Neural cell (in vitro differentiated cells): ENCODE measurements at regions not wholly inside any gene's neighbourhood (a gene's known extent, or its start where the extent isn't known, plus 50 kb on each side); places are given as distances from the start of the nearest gene placed in this dataset.

Source experiments
- CTCF ChIP-seq: fragments of 450-650 bp; IDR thresholded peaks from 2 replicates; pipeline ENCODE4 v1.5.1; 2014; ENCODE audit warnings: antibody characterized with exemption, mild to moderate bottlenecking, moderate library complexity; ENCODE audit not compliant: poor library complexity, severe bottlenecking
- EP300 ChIP-seq: fragments of 450-650 bp; conservative IDR thresholded peaks from 2 replicates; pipeline ENCODE4 v1.6.1; 2014; ENCODE audit warnings: antibody characterized with exemption, mild to moderate bottlenecking, moderate library complexity; ENCODE audit not compliant: poor library complexity, severe bottlenecking
- EZH2 ChIP-seq: fragments of 200-600, 300-800 bp; shearing (Covaris generic), sonication (generic); IDR thresholded peaks from 2 replicates; pipeline ENCODE4 v1.6.1; 2014; ENCODE audit warnings: antibody characterized with exemption, low read length, borderline replicate concordance, mild to moderate bottlenecking; ENCODE audit not compliant: insufficient read depth, poor library complexity, severe bottlenecking
- POLR2AphosphoS5 ChIP-seq: IDR thresholded peaks from 2 replicates; pipeline ENCODE4 v1.6.1; 2012
- RAD21 ChIP-seq: fragments of 450-650 bp; conservative IDR thresholded peaks from 2 replicates; pipeline ENCODE4 v1.6.1; 2014; ENCODE audit warnings: antibody characterized with exemption, mild to moderate bottlenecking, moderate library complexity
- REST ChIP-seq: IDR thresholded peaks from 2 replicates; pipeline ENCODE4 v1.6.1; 2012; ENCODE audit warnings: borderline replicate concordance
- SMC3 ChIP-seq: fragments of 450-650 bp; conservative IDR thresholded peaks from 2 replicates; pipeline ENCODE4 v1.6.1; 2014; ENCODE audit warnings: antibody characterized with exemption, mild to moderate bottlenecking, moderate library complexity; ENCODE audit not compliant: poor library complexity
- TAF1 ChIP-seq: IDR thresholded peaks from 2 replicates; pipeline ENCODE4 v1.6.1; 2012; ENCODE audit warnings: low read depth

- TF ChIP-seq EZH2 (no peak), REST (no peak), CTCF (no peak), TAF1 (no peak), RAD21 (no peak), EP300 (no peak), POLR2AphosphoS5 (no peak), SMC3 (no peak)
Observed at GRCh38 chr2:160940699-160941098, 219.5 kb upstream of the TANK start.
